GM19438 (cell line): ENCODE measurements at regions not wholly inside any gene's neighbourhood (a gene's known extent, or its start where the extent isn't known, plus 50 kb on each side); places are given as distances from the start of the nearest gene placed in this dataset.

ENCODE experiments used
- ATAC-seq: cut with Tn5 transposase; IDR thresholded peaks from one replicate; pipeline ENCODE4 v1.9.1; 2021; ENCODE audit warnings: low read depth; ENCODE audit not compliant: unreplicated experiment

- peak; percentile 82 for ATAC-seq
These were observed 110.7 kb downstream of the BTG1 start for GRCh38 chr12:92034858-92035401.

- ATAC-seq = no peak
These were observed 111.6 kb downstream of the BTG1 start for GRCh38 chr12:92034083-92034482.

GRCh38 chr12:92032965-92033364 lies 112.7 kb downstream of the BTG1 start:
- no peak for ATAC-seq

GRCh38 chr12:92032101-92032500 lies 113.5 kb downstream of the BTG1 start:
- ATAC-seq = no peak

- peak; percentile 53 for ATAC-seq
These were observed 115.0 kb downstream of the BTG1 start for GRCh38 chr12:92030618-92031017.

GRCh38 chr12:92029902-92030586 lies 115.6 kb downstream of the BTG1 start:
- ATAC-seq = no peak

GRCh38 chr12:92029136-92029535 lies 116.5 kb downstream of the BTG1 start:
- ATAC-seq = no peak

GRCh38 chr12:92028441-92028709 lies 117.3 kb downstream of the BTG1 start:
- no peak for ATAC-seq

GRCh38 chr12:92027701-92028440 lies 117.8 kb downstream of the BTG1 start:
- no peak for ATAC-seq

GRCh38 chr12:92027243-92027642 lies 118.4 kb downstream of the BTG1 start:
- no peak for ATAC-seq

- ATAC-seq = no peak
These were observed 120.0 kb downstream of the BTG1 start for GRCh38 chr12:92025462-92026207.

GRCh38 chr12:92022093-92022492 lies 123.6 kb downstream of the BTG1 start:
- no peak for ATAC-seq

GRCh38 chr12:92021666-92022035 lies 124.0 kb downstream of the BTG1 start:
- ATAC-seq = no peak

GRCh38 chr12:92020983-92021665 lies 124.5 kb downstream of the BTG1 start:
- no peak for ATAC-seq

GRCh38 chr12:92019491-92020277 lies 126.0 kb downstream of the BTG1 start:
- ATAC-seq = no peak

- no peak for ATAC-seq
These were observed 133.0 kb downstream of the BTG1 start for GRCh38 chr12:92012691-92013090.

- no peak for ATAC-seq
These were observed 134.6 kb downstream of the BTG1 start for GRCh38 chr12:92010853-92011701.

- ATAC-seq = no peak
These were observed 135.3 kb downstream of the BTG1 start for GRCh38 chr12:92010368-92010767.

- no peak for ATAC-seq
These were observed 137.3 kb downstream of the BTG1 start for GRCh38 chr12:92008345-92008744.
